HG03095 (cell line): ENCODE measurements at regions not wholly inside any gene's neighbourhood (a gene's known extent, or its start where the extent isn't known, plus 50 kb on each side); places are given as distances from the start of the nearest gene placed in this dataset.

Experiments used
- ATAC-seq: cut with Tn5 transposase; IDR thresholded peaks from one replicate; pipeline ENCODE4 v1.9.1; 2021; ENCODE audit warnings: moderate library complexity; ENCODE audit not compliant: unreplicated experiment

GRCh38 chr5:39846144-39846543 is 421.4 kb upstream of the DAB2 start:
- ATAC-seq: no peak

- ATAC-seq: no peak
Observed at GRCh38 chr5:39843767-39844166, 419.0 kb upstream of the DAB2 start.

GRCh38 chr5:39835371-39835770 is 410.6 kb upstream of the DAB2 start:
- ATAC-seq: no peak

GRCh38 chr5:39829441-39829840 is 404.7 kb upstream of the DAB2 start:
- ATAC-seq: no peak

- ATAC-seq: no peak
Observed at GRCh38 chr5:39826051-39826450, 401.3 kb upstream of the DAB2 start.

- no peak for ATAC-seq
Observed at GRCh38 chr5:39825301-39825700, 400.5 kb upstream of the DAB2 start.

- no peak for ATAC-seq
Observed at GRCh38 chr5:39822020-39822419, 397.2 kb upstream of the DAB2 start.

GRCh38 chr5:39816866-39817265 is 392.1 kb upstream of the DAB2 start:
- ATAC-seq: no peak

GRCh38 chr5:39816156-39816845 is 391.5 kb upstream of the DAB2 start:
- ATAC-seq: no peak

- no peak for ATAC-seq
Observed at GRCh38 chr5:39815711-39816110, 390.9 kb upstream of the DAB2 start.

GRCh38 chr5:39811381-39811780 is 386.6 kb upstream of the DAB2 start:
- ATAC-seq: no peak

GRCh38 chr5:39808656-39809055 is 383.9 kb upstream of the DAB2 start:
- ATAC-seq: no peak

- no peak for ATAC-seq
Observed at GRCh38 chr5:39801306-39801705, 376.5 kb upstream of the DAB2 start.

GRCh38 chr5:39800042-39800601 is 375.3 kb upstream of the DAB2 start:
- no peak for ATAC-seq

GRCh38 chr5:39799242-39799641 is 374.5 kb upstream of the DAB2 start:
- no peak for ATAC-seq

- no peak for ATAC-seq
Observed at GRCh38 chr5:39794513-39795210, 369.9 kb upstream of the DAB2 start.

- ATAC-seq: no peak
Observed at GRCh38 chr5:39785410-39785809, 360.6 kb upstream of the DAB2 start.

GRCh38 chr5:39783756-39784421 is 359.1 kb upstream of the DAB2 start:
- ATAC-seq: no peak

GRCh38 chr5:39780347-39780746 is 355.6 kb upstream of the DAB2 start:
- ATAC-seq: no peak

- no peak for ATAC-seq
Observed at GRCh38 chr5:39779831-39780230, 355.1 kb upstream of the DAB2 start.

GRCh38 chr5:39775797-39776365 is 351.1 kb upstream of the DAB2 start:
- no peak for ATAC-seq
